ENCODE measurements at regions not wholly inside any gene's neighbourhood (a gene's known extent, or its start where the extent isn't known, plus 50 kb on each side); places are given as distances from the start of the nearest gene placed in this dataset.
"Not testable (repeated sequence)": the region's sequence is repeated elsewhere in the genome, so short reads cannot be mapped to it uniquely, and the experiment has no call there.

GRCh38 chr2:110335415-110336049 lies 123.2 kb upstream of the MTLN start:
- not testable (repeated sequence) for H3K79me2 ChIP-seq (ENCODE audit: control insufficient read depth, insufficient read depth, low read length); H2AFZ ChIP-seq (ENCODE audit: low read length); H3K36me3 ChIP-seq (ENCODE audit: control insufficient read depth, insufficient read depth, low read length); DNase-seq (ENCODE audit: low read depth in 2 of 2); H3K4me3 ChIP-seq (replicated peaks in 1 of 4; ENCODE audit: control extremely low read depth in 1 of 4, insufficient read depth in 1 of 4, low read depth in 3 of 4, low read length in 4 of 4); H3K27ac ChIP-seq (ENCODE audit: insufficient read depth, low read length); H3K4me2 ChIP-seq (ENCODE audit: extremely low read depth, insufficient read depth, low read length); H3K27me3 ChIP-seq (ENCODE audit: control insufficient read depth, insufficient read depth, low read length); H3K4me1 ChIP-seq (ENCODE audit: control insufficient read depth, extremely low read depth, insufficient read depth, low read length); H3K9ac ChIP-seq (ENCODE audit: insufficient read depth, low read length); H3K9me3 ChIP-seq (ENCODE audit: control insufficient read depth, insufficient read depth, low read depth, low read length); H4K20me1 ChIP-seq (ENCODE audit: control insufficient read depth, extremely low read depth, insufficient read depth, low read length)

DNA sequence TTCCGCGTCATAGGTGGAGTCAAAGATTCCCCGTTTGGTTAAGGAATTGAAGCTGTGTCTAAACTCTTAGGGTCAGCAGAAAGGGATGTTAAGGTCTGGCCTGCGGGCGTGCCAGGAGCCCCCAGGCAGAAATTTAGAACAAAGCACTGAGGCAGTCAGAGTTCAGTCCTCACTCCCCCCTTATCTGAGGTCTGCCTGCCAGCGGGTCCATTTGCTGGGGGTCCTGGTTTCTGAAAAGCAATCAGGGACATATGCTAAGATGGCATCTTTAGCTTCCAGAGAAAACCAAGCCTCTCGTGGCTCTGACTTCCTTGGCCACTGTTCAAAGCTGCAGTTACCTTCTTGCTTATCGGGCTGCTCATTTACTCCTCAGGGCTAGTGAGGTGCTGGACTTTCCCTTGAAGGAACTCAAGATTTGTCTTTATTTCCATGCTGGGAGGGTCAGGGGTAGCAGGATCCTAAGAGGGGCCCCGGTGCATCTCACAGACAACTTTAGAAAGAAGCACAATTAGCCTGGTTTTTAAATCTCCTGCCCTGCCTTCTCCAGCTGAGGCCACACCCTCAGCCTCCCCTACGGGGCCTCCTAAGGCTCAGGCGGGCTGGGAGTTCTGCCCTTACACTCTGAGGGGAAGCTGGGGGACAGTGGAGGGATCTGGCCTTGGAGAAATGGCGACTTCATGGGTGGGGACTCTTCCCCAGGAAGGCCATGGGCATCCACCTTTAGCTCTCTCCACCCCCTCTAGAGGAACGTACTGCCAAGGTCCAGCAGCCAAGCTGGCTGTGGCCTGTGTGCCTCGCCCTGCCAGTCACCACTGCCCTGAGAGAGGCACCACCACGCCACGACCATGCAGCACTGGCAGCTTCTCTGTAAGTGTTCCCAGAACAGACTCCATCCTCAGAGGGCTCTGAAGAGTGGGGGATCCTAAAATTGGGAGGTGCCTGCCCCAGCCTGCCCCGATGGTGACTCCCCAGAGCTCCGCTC lies 121.1 kb upstream of the MTLN start:
- H3K4me3 ChIP-seq (replicated peaks in 1 of 4; ENCODE audit: control extremely low read depth in 1 of 4, insufficient read depth in 1 of 4, low read depth in 3 of 4, low read length in 4 of 4); H3K36me3 ChIP-seq (ENCODE audit: control insufficient read depth, insufficient read depth, low read length); H3K27ac ChIP-seq (ENCODE audit: insufficient read depth, low read length); H3K9ac ChIP-seq (ENCODE audit: insufficient read depth, low read length); H3K4me2 ChIP-seq (ENCODE audit: extremely low read depth, insufficient read depth, low read length); H3K9me3 ChIP-seq (ENCODE audit: control insufficient read depth, insufficient read depth, low read depth, low read length); H4K20me1 ChIP-seq (ENCODE audit: control insufficient read depth, extremely low read depth, insufficient read depth, low read length); H3K27me3 ChIP-seq (ENCODE audit: control insufficient read depth, insufficient read depth, low read length); H2AFZ ChIP-seq (ENCODE audit: low read length); DNase-seq (ENCODE audit: low read depth in 2 of 2); H3K4me1 ChIP-seq (ENCODE audit: control insufficient read depth, extremely low read depth, insufficient read depth, low read length); H3K79me2 ChIP-seq (ENCODE audit: control insufficient read depth, insufficient read depth, low read length): not testable (repeated sequence)

GRCh38 chr2:110331625-110332024 lies 119.3 kb upstream of the MTLN start:
- H3K4me2 ChIP-seq (ENCODE audit: extremely low read depth, insufficient read depth, low read length); H3K27me3 ChIP-seq (ENCODE audit: control insufficient read depth, insufficient read depth, low read length); H4K20me1 ChIP-seq (ENCODE audit: control insufficient read depth, extremely low read depth, insufficient read depth, low read length); H3K36me3 ChIP-seq (ENCODE audit: control insufficient read depth, insufficient read depth, low read length); H3K4me3 ChIP-seq (replicated peaks in 1 of 4; ENCODE audit: control extremely low read depth in 1 of 4, insufficient read depth in 1 of 4, low read depth in 3 of 4, low read length in 4 of 4); H3K27ac ChIP-seq (ENCODE audit: insufficient read depth, low read length); H3K79me2 ChIP-seq (ENCODE audit: control insufficient read depth, insufficient read depth, low read length); H2AFZ ChIP-seq (ENCODE audit: low read length); H3K9me3 ChIP-seq (ENCODE audit: control insufficient read depth, insufficient read depth, low read depth, low read length); H3K4me1 ChIP-seq (ENCODE audit: control insufficient read depth, extremely low read depth, insufficient read depth, low read length); DNase-seq (ENCODE audit: low read depth in 2 of 2); H3K9ac ChIP-seq (ENCODE audit: insufficient read depth, low read length): not testable (repeated sequence)

DNA sequence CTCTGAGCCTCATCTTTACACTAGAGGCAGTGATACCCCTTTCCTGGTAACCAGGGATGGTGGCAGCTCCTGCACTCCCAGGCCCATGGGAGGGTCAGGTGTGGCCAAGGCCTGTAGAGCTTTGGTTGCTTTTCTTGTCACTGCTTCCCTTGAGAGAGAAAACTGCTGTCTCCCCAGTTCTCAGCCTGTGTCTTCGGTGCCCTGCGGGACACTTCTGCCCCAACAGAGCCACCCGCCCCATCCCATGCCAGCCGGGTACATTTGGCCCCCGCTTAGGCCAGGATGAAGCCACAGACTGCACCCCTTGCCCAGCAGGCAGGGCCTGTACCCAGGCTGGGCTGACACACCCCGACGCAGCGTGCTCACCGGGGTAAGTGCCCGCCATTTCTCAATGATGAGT lies 117.4 kb upstream of the MTLN start:
- H3K27me3 ChIP-seq (ENCODE audit: control insufficient read depth, insufficient read depth, low read length); H3K4me1 ChIP-seq (ENCODE audit: control insufficient read depth, extremely low read depth, insufficient read depth, low read length); H3K36me3 ChIP-seq (ENCODE audit: control insufficient read depth, insufficient read depth, low read length); H3K79me2 ChIP-seq (ENCODE audit: control insufficient read depth, insufficient read depth, low read length); H3K9me3 ChIP-seq (ENCODE audit: control insufficient read depth, insufficient read depth, low read depth, low read length); H3K4me3 ChIP-seq (replicated peaks in 1 of 4; ENCODE audit: control extremely low read depth in 1 of 4, insufficient read depth in 1 of 4, low read depth in 3 of 4, low read length in 4 of 4); H3K4me2 ChIP-seq (ENCODE audit: extremely low read depth, insufficient read depth, low read length); H3K9ac ChIP-seq (ENCODE audit: insufficient read depth, low read length); H3K27ac ChIP-seq (ENCODE audit: insufficient read depth, low read length); H2AFZ ChIP-seq (ENCODE audit: low read length); DNase-seq (ENCODE audit: low read depth in 2 of 2); H4K20me1 ChIP-seq (ENCODE audit: control insufficient read depth, extremely low read depth, insufficient read depth, low read length): not testable (repeated sequence)

DNA sequence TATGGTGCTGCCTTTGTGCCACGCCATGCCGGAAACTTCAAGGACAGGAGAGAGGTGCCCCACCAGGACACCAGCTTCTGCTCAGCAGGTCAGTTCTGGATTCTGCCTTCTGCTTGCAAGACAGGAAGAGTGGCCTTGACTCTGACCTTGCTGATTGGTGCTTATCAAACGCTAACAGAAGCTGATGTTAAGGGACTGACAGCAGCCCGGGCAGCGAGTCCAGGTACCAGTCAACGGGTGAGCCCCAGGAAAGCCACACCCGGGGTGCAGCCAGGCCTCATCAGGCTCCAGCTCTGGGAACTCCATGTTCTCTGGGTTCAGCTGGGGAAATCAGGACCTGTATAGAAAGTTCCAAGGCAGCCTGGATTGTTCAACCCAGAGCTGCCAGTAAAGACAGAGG lies 116.8 kb upstream of the MTLN start:
- H2AFZ ChIP-seq (ENCODE audit: low read length); H3K27me3 ChIP-seq (ENCODE audit: control insufficient read depth, insufficient read depth, low read length); H3K27ac ChIP-seq (ENCODE audit: insufficient read depth, low read length); H3K9me3 ChIP-seq (ENCODE audit: control insufficient read depth, insufficient read depth, low read depth, low read length); H3K4me2 ChIP-seq (ENCODE audit: extremely low read depth, insufficient read depth, low read length); H3K36me3 ChIP-seq (ENCODE audit: control insufficient read depth, insufficient read depth, low read length); H3K79me2 ChIP-seq (ENCODE audit: control insufficient read depth, insufficient read depth, low read length); H4K20me1 ChIP-seq (ENCODE audit: control insufficient read depth, extremely low read depth, insufficient read depth, low read length); H3K9ac ChIP-seq (ENCODE audit: insufficient read depth, low read length); DNase-seq (ENCODE audit: low read depth in 2 of 2); H3K4me3 ChIP-seq (replicated peaks in 1 of 4; ENCODE audit: control extremely low read depth in 1 of 4, insufficient read depth in 1 of 4, low read depth in 3 of 4, low read length in 4 of 4); H3K4me1 ChIP-seq (ENCODE audit: control insufficient read depth, extremely low read depth, insufficient read depth, low read length): not testable (repeated sequence)

DNA sequence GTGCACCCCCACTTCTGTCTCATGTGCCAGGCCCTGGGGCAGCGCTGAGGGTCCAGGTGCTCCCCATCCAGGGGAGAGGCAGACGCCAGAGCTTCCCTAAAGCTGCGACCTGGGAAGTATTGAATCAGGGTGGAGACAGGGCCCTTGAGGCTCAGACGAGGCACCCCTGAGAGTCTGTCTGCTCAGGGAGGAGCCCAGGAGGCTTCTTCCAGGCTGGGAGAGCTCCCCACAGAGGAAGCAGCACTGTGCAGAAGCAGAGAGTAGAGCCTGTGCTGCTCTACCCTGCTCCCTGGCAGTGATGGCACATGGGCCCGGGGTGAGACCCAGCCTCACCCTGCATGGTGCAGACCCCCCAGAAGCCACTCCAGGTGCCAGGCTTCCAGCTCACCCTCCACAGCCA lies 116.3 kb upstream of the MTLN start:
- not testable (repeated sequence) for H3K27ac ChIP-seq (ENCODE audit: insufficient read depth, low read length); H3K79me2 ChIP-seq (ENCODE audit: control insufficient read depth, insufficient read depth, low read length); H3K36me3 ChIP-seq (ENCODE audit: control insufficient read depth, insufficient read depth, low read length); H3K4me1 ChIP-seq (ENCODE audit: control insufficient read depth, extremely low read depth, insufficient read depth, low read length); H4K20me1 ChIP-seq (ENCODE audit: control insufficient read depth, extremely low read depth, insufficient read depth, low read length); H3K27me3 ChIP-seq (ENCODE audit: control insufficient read depth, insufficient read depth, low read length); H2AFZ ChIP-seq (ENCODE audit: low read length); H3K9me3 ChIP-seq (ENCODE audit: control insufficient read depth, insufficient read depth, low read depth, low read length); H3K4me3 ChIP-seq (replicated peaks in 1 of 4; ENCODE audit: control extremely low read depth in 1 of 4, insufficient read depth in 1 of 4, low read depth in 3 of 4, low read length in 4 of 4); H3K9ac ChIP-seq (ENCODE audit: insufficient read depth, low read length); H3K4me2 ChIP-seq (ENCODE audit: extremely low read depth, insufficient read depth, low read length); DNase-seq (ENCODE audit: low read depth in 2 of 2)
